ENCODE measurements at regions not wholly inside any gene's neighbourhood (a gene's known extent, or its start where the extent isn't known, plus 50 kb on each side); places are given as distances from the start of the nearest gene placed in this dataset.

DNA sequence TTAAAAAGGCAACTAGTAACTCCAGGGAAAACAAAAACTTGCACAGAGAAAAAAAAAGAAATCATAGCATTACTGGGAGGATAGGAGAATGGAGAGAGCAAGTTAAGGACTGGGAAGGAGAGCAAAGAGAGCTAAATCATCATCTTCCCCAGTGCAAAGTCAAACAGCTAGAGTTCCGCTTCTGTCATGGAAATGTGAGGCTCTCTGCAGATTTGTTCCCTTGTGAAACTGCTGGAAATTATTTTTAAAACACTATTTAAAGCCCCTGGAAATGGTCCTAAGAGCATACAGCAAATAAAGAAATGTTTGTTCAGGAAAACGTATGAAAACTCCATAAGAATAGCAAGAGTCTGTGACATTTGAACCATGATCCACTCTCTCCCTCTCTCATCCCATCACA lies 64.6 kb downstream of the CAMK2N1 start:
- Histone ChIP-seq H3K79me2 (ENCODE audit: low read depth) (no peaks in the 10 kb centered on the region), H3K9me2 (ENCODE audit: insufficient read depth) (no peaks in the 10 kb centered on the region), H3K4me1 (replicated peaks; ENCODE audit: insufficient read depth) (peaks cover 2% of the 10 kb centered on the region), H3K4me2 (no peak overlapping the region), H4K20me1 (ENCODE audit: insufficient read depth) (no peaks in the 10 kb centered on the region), H3K27ac (no peak overlapping the region), H3K9me3 (ENCODE audit: insufficient read depth, low read depth) (0 out of 2 replicates have a peak, but pooled peaks cover 2% of the 10 kb centered on the region), H2AFZ (no peak overlapping the region), H3K27me3 (ENCODE audit: insufficient read depth, low read depth) (no peaks in the 10 kb centered on the region), H3K4me3 (no peak overlapping the region), H3K36me3 (ENCODE audit: low read depth) (no peaks in the 10 kb centered on the region), H3F3A (ENCODE audit: insufficient read depth, low read depth) (peaks cover 2% of the 10 kb centered on the region; the same call in 1 of the 2 replicates)
- intact Hi-C loops (cut with micrococcal nuclease; ENCODE audit: unreplicated experiment), result no loop called here
- TF ChIP-seq EZH2 (IDR thresholded peaks at IDR 0.05; ENCODE audit: low read depth), result no peak
- TF ChIP-seq, protein P1, sequence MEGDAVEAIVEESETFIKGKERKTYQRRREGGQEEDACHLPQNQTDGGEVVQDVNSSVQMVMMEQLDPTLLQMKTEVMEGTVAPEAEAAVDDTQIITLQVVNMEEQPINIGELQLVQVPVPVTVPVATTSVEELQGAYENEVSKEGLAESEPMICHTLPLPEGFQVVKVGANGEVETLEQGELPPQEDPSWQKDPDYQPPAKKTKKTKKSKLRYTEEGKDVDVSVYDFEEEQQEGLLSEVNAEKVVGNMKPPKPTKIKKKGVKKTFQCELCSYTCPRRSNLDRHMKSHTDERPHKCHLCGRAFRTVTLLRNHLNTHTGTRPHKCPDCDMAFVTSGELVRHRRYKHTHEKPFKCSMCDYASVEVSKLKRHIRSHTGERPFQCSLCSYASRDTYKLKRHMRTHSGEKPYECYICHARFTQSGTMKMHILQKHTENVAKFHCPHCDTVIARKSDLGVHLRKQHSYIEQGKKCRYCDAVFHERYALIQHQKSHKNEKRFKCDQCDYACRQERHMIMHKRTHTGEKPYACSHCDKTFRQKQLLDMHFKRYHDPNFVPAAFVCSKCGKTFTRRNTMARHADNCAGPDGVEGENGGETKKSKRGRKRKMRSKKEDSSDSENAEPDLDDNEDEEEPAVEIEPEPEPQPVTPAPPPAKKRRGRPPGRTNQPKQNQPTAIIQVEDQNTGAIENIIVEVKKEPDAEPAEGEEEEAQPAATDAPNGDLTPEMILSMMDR (conservative IDR thresholded peaks at IDR 0.05), result no peak
- ChIA-PET CTCF (no interaction called here), POLR2A (ENCODE audit: unreplicated experiment) (no interaction called here)
- no peak for DNase-seq
- no TSS peak for BruUV-seq (replicated peaks)

DNA sequence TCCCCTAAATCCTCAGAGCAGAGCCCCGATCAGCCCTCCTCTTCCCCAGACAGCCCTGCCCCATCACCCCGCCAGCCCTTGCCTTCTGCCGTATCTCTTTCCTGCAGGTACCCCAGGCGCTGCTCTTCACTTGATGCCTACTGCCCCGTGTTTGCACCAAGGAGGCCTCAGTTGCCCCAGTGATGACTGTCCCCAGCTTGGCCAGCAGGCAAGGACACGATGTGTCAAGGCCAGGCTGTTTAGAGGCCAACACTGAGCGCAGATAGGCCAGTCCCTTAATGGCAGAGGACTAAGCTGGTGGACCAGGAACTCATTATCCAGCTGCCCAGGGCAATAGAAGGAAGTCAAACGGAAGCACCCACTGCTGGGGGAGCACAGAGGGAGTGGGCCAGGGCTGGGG lies 68.4 kb downstream of the CAMK2N1 start:
- H3K4me2 ChIP-seq, result no peak overlapping the region
- no peak for DNase-seq
- H3K4me1 ChIP-seq (replicated peaks; ENCODE audit: insufficient read depth), result no peaks in the 10 kb centered on the region

DNA sequence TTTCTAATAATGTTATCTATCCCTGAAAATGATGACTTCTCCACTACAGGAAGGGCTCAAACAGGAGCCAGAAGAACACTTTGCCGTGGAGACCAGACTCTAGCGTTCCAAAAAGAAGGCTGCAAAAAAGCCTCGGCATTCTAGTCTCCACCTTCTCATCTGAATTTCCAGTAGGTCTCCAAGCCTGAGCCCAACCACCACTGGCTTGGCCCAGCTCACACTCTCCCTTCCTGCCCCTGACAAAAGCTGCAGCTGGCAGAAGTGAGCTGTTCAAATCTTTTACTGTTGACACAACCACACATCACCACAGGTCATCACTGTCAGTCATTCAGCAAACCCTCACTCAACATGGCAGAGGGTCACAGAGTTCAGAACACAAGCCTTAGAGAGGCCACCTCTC lies 69.3 kb downstream of the CAMK2N1 start:
- no TSS peak for BruUV-seq (replicated peaks)
- no peaks in the 10 kb centered on the region for H3K27me3 ChIP-seq (ENCODE audit: insufficient read depth, low read depth)
- no peaks in the 10 kb centered on the region for H3F3A ChIP-seq (ENCODE audit: insufficient read depth, low read depth)
- POLR2A ChIA-PET (ENCODE audit: unreplicated experiment), result no interaction called here
- no peak for TF ChIP-seq EZH2 (IDR thresholded peaks at IDR 0.05; ENCODE audit: low read depth)
- TF ChIP-seq, protein P1 (conservative IDR thresholded peaks at IDR 0.05), result no peak
- no peaks in the 10 kb centered on the region for H3K4me1 ChIP-seq (replicated peaks; ENCODE audit: insufficient read depth)
- H3K9me2 ChIP-seq (ENCODE audit: insufficient read depth), result no peaks in the 10 kb centered on the region
- no peak overlapping the region for H3K4me3 ChIP-seq
- no peak overlapping the region for H2AFZ ChIP-seq
- no peak overlapping the region for H3K4me2 ChIP-seq
- H3K27ac ChIP-seq, result no peak overlapping the region
- H3K36me3 ChIP-seq (ENCODE audit: low read depth), result no peaks in the 10 kb centered on the region
- no peaks in the 10 kb centered on the region for H3K79me2 ChIP-seq (ENCODE audit: low read depth)
- intact Hi-C loops (cut with micrococcal nuclease; ENCODE audit: unreplicated experiment), result no loop called here
- CTCF ChIA-PET, result no interaction called here
- no peaks in the 10 kb centered on the region for H3K9me3 ChIP-seq (ENCODE audit: insufficient read depth, low read depth)
- DNase-seq, result no peak
- no peaks in the 10 kb centered on the region for H4K20me1 ChIP-seq (ENCODE audit: insufficient read depth)

More for the DNA sequence above, 68.4 kb downstream of the CAMK2N1 start:
- Histone ChIP-seq H3K27me3 (ENCODE audit: insufficient read depth, low read depth) (no peaks in the 10 kb centered on the region), H3K9me2 (ENCODE audit: insufficient read depth) (no peaks in the 10 kb centered on the region), H3F3A (ENCODE audit: insufficient read depth, low read depth) (no peaks in the 10 kb centered on the region), H3K9me3 (ENCODE audit: insufficient read depth, low read depth) (no peaks in the 10 kb centered on the region), H3K4me3 (no peak overlapping the region), H2AFZ (no peak overlapping the region), H3K79me2 (ENCODE audit: low read depth) (no peaks in the 10 kb centered on the region), H3K36me3 (ENCODE audit: low read depth) (no peaks in the 10 kb centered on the region), H3K27ac (no peak overlapping the region), H4K20me1 (ENCODE audit: insufficient read depth) (no peaks in the 10 kb centered on the region)
- TF ChIP-seq, protein P1 (conservative IDR thresholded peaks at IDR 0.05), result no peak
- no peak for TF ChIP-seq EZH2 (IDR thresholded peaks at IDR 0.05; ENCODE audit: low read depth)
- POLR2A ChIA-PET (ENCODE audit: unreplicated experiment), result interaction anchor here (0.6 kb wide), 1 partner anchor 453 kb away, joined by 3 read pairs; no protein-coding TSS in a partner anchor
- no TSS peak for BruUV-seq (replicated peaks)
- intact Hi-C loops (cut with micrococcal nuclease; ENCODE audit: unreplicated experiment), result no loop called here
- CTCF ChIA-PET, result no interaction called here
